Esophagus muscularis mucosa (tissue), 4 donors: ENCODE measurements at regions not wholly inside any gene's neighbourhood (a gene's known extent, or its start where the extent isn't known, plus 50 kb on each side); places are given as distances from the start of the nearest gene placed in this dataset.

Experiments used
- EP300 ChIP-seq: sonication (generic); formaldehyde crosslinking; IDR thresholded peaks from one replicate; pipeline ENCODE4 v1.6.1; 2017; ENCODE audit warnings: antibody characterized with exemption
- POLR2A ChIP-seq: fragments of 450-650 bp; IDR thresholded peaks from one replicate; pipeline ENCODE4 v1.6.1; 2017; ENCODE audit warnings: antibody characterized with exemption, moderate library complexity, mild to moderate bottlenecking, low read depth
- POLR2AphosphoS5 ChIP-seq, 2 donors: sonication (generic); formaldehyde crosslinking; IDR thresholded peaks; one replicate each; pipeline ENCODE4 v1.6.1; 2017; ENCODE audit warnings: antibody characterized with exemption in 2 of 2
- TF ChIP-seq, protein P1 (sequence below), 3 experiments: fragments of 200-600 bp in 2 of 3; fragments of 450-650 bp in 1 of 3; sonication (generic) in 2 of 3; IDR thresholded peaks; one replicate each; pipeline ENCODE4 v1.5.1; 2017 to 2019; ENCODE audit warnings: antibody characterized with exemption in 3 of 3, mild to moderate bottlenecking in 2 of 3, moderate library complexity in 1 of 3

DNA sequence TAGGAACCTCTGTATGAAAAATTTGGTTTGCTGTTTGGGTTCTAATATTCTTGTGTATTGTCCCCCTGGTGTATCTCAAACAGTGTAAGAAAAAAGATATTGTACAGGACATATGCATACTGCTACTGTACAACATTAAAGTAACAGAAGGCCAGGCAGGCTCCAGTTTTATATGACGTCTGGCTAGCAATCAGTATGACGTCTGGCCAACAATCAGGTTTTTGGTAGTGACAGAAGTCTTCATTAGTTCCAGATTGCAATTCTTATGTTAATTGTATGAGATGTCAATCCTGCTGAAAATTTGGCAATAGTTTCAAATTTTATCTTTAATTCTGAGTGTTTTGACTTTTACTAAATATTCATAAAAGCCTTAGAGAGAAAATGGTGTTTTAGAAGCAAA, 67.9 kb upstream of the KCND2 start:
- TF ChIP-seq POLR2A: no peak
- TF ChIP-seq EP300: no peak
- TF ChIP-seq, protein P1, sequence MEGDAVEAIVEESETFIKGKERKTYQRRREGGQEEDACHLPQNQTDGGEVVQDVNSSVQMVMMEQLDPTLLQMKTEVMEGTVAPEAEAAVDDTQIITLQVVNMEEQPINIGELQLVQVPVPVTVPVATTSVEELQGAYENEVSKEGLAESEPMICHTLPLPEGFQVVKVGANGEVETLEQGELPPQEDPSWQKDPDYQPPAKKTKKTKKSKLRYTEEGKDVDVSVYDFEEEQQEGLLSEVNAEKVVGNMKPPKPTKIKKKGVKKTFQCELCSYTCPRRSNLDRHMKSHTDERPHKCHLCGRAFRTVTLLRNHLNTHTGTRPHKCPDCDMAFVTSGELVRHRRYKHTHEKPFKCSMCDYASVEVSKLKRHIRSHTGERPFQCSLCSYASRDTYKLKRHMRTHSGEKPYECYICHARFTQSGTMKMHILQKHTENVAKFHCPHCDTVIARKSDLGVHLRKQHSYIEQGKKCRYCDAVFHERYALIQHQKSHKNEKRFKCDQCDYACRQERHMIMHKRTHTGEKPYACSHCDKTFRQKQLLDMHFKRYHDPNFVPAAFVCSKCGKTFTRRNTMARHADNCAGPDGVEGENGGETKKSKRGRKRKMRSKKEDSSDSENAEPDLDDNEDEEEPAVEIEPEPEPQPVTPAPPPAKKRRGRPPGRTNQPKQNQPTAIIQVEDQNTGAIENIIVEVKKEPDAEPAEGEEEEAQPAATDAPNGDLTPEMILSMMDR (IDR thresholded peaks at IDR 0.05): no peak
- no peak for TF ChIP-seq POLR2AphosphoS5 (IDR thresholded peaks at IDR 0.05)
